ENCODE measurements at regions not wholly inside any gene's neighbourhood (a gene's known extent, or its start where the extent isn't known, plus 50 kb on each side); places are given as distances from the start of the nearest gene placed in this dataset.
"Not testable (repeated sequence)": the region's sequence is repeated elsewhere in the genome, so short reads cannot be mapped to it uniquely, and the experiment has no call there.

GRCh38 chr16:65418435-65418834 lies 296.6 kb upstream of the CDH11 start:
- DNase-seq, result no peak

GRCh38 chr16:65415460-65415859 lies 293.6 kb upstream of the CDH11 start:
- DNase-seq, result no peak

GRCh38 chr16:65414284-65414984 lies 292.6 kb upstream of the CDH11 start:
- no peak for DNase-seq

GRCh38 chr16:65413861-65414260 lies 292.0 kb upstream of the CDH11 start:
- DNase-seq, result no peak

GRCh38 chr16:65410801-65411200 lies 288.9 kb upstream of the CDH11 start:
- DNase-seq, result no peak

- no peak for DNase-seq
Measured at GRCh38 chr16:65409510-65409909, 287.6 kb upstream of the CDH11 start.

- DNase-seq, result no peak
Measured at GRCh38 chr16:65406933-65407332, 285.1 kb upstream of the CDH11 start.

GRCh38 chr16:65406116-65406515 lies 284.3 kb upstream of the CDH11 start:
- DNase-seq, result no peak

- no peak for DNase-seq
Measured at GRCh38 chr16:65394281-65394680, 272.4 kb upstream of the CDH11 start.

GRCh38 chr16:65392806-65393565 lies 271.1 kb upstream of the CDH11 start:
- DNase-seq, result no peak

- DNase-seq, result no peak
Measured at GRCh38 chr16:65388592-65388991, 266.7 kb upstream of the CDH11 start.

- no peak for DNase-seq
Measured at GRCh38 chr16:65386672-65387071, 264.8 kb upstream of the CDH11 start.

GRCh38 chr16:65384441-65384840 lies 262.6 kb upstream of the CDH11 start:
- no peak for DNase-seq

GRCh38 chr16:65377195-65377594 lies 255.3 kb upstream of the CDH11 start:
- DNase-seq, result no peak

GRCh38 chr16:65376601-65377000 lies 254.7 kb upstream of the CDH11 start:
- no peak for DNase-seq

GRCh38 chr16:65375651-65376050 lies 253.8 kb upstream of the CDH11 start:
- DNase-seq, result no peak

- no peak for DNase-seq
Measured at GRCh38 chr16:65373097-65373496, 251.2 kb upstream of the CDH11 start.

GRCh38 chr16:65372171-65372570 lies 250.3 kb upstream of the CDH11 start:
- no peak for DNase-seq

- DNase-seq, result no peak
Measured at GRCh38 chr16:65365732-65366715, 244.2 kb upstream of the CDH11 start.

GRCh38 chr16:65356721-65357120 lies 234.9 kb upstream of the CDH11 start:
- not testable (repeated sequence) for DNase-seq

- DNase-seq, result no peak
Measured at GRCh38 chr16:65355706-65356105, 233.8 kb upstream of the CDH11 start.

GRCh38 chr16:65353183-65353582 lies 231.3 kb upstream of the CDH11 start:
- no peak for DNase-seq

GRCh38 chr16:65349626-65350025 lies 227.8 kb upstream of the CDH11 start:
- no peak for DNase-seq
